GM18505 (cell line): ENCODE measurements at regions not wholly inside any gene's neighbourhood (a gene's known extent, or its start where the extent isn't known, plus 50 kb on each side); places are given as distances from the start of the nearest gene placed in this dataset.

Experiments
- ATAC-seq: cut with Tn5 transposase; IDR thresholded peaks from one replicate; pipeline ENCODE4 v1.9.1; 2021; ENCODE audit not compliant: unreplicated experiment
- POLR2A ChIP-seq: IDR thresholded peaks from 4 replicates; pipeline ENCODE4 v1.6.1; 2011; ENCODE audit warnings: borderline replicate concordance; ENCODE audit not compliant: insufficient read depth, insufficient read length; ENCODE audit errors: extremely low read depth

- TF ChIP-seq POLR2A = no peak
- no peak for ATAC-seq
Measured at GRCh38 chr18:60506682-60507081, 134.1 kb upstream of the MC4R start.

- ATAC-seq = no peak
- TF ChIP-seq POLR2A = no peak
Measured at GRCh38 chr18:60508108-60508507, 135.5 kb upstream of the MC4R start.

GRCh38 chr18:60534538-60534937 lies 162.0 kb upstream of the MC4R start:
- no peak for ATAC-seq
- no peak for TF ChIP-seq POLR2A

- no peak for ATAC-seq
- TF ChIP-seq POLR2A = no peak
Measured at GRCh38 chr18:60537074-60537473, 164.5 kb upstream of the MC4R start.

GRCh38 chr18:60538891-60539290 lies 166.3 kb upstream of the MC4R start:
- no peak for TF ChIP-seq POLR2A
- no peak for ATAC-seq

GRCh38 chr18:60541661-60542060 lies 169.1 kb upstream of the MC4R start:
- ATAC-seq = no peak
- TF ChIP-seq POLR2A = no peak

GRCh38 chr18:60543646-60544045 lies 171.1 kb upstream of the MC4R start:
- no peak for ATAC-seq

GRCh38 chr18:60549338-60549960 lies 176.9 kb upstream of the MC4R start:
- TF ChIP-seq POLR2A = no peak
- ATAC-seq = no peak

More at GRCh38 chr18:60543646-60544045, 171.1 kb upstream of the MC4R start:
- no peak for TF ChIP-seq POLR2A

GRCh38 chr18:60552948-60553347 lies 180.4 kb upstream of the MC4R start:
- ATAC-seq = no peak

GRCh38 chr18:60554967-60555366 lies 182.4 kb upstream of the MC4R start:
- no peak for ATAC-seq
- no peak for TF ChIP-seq POLR2A

More at GRCh38 chr18:60552948-60553347, 180.4 kb upstream of the MC4R start:
- no peak for TF ChIP-seq POLR2A

- ATAC-seq = no peak
- no peak for TF ChIP-seq POLR2A
Measured at GRCh38 chr18:60555625-60556024, 183.1 kb upstream of the MC4R start.

GRCh38 chr18:60556326-60556725 lies 183.8 kb upstream of the MC4R start:
- TF ChIP-seq POLR2A = no peak
- ATAC-seq = no peak

GRCh38 chr18:60560071-60560470 lies 187.5 kb upstream of the MC4R start:
- ATAC-seq = no peak
- no peak for TF ChIP-seq POLR2A

GRCh38 chr18:60563082-60563481 lies 190.5 kb upstream of the MC4R start:
- TF ChIP-seq POLR2A = no peak
- ATAC-seq = no peak

GRCh38 chr18:60568220-60568619 lies 195.6 kb upstream of the MC4R start:
- TF ChIP-seq POLR2A = no peak
- no peak for ATAC-seq
